ENCODE measurements at regions not wholly inside any gene's neighbourhood (a gene's known extent, or its start where the extent isn't known, plus 50 kb on each side); places are given as distances from the start of the nearest gene placed in this dataset.

GRCh38 chr13:42729857-42730402 is 51.5 kb upstream of the FAM216B start:
- TF ChIP-seq MAX (IDR thresholded peaks at IDR 0.05; ENCODE audit: low read depth, low read length) (no peak), POLR2A (IDR thresholded peaks at IDR 0.05; ENCODE audit: extremely low read depth, insufficient read length) (no peak)

All from NB4 (cell line).